ENCODE measurements at regions not wholly inside any gene's neighbourhood (a gene's known extent, or its start where the extent isn't known, plus 50 kb on each side); places are given as distances from the start of the nearest gene placed in this dataset.
"Not testable (repeated sequence)": the region's sequence is repeated elsewhere in the genome, so short reads cannot be mapped to it uniquely, and the experiment has no call there.

- Mint-ChIP-seq H3K9me3 (peaks cover 50% of the 10 kb centered on the region), H3K4me3 (no peak overlapping the region), H3K4me1 (ENCODE audit: low read depth) (no peaks in the 10 kb centered on the region), H3K27ac (no peak overlapping the region), H3K36me3 (ENCODE audit: low read depth) (peaks cover 5% of the 10 kb centered on the region), H3K27me3 (ENCODE audit: insufficient read depth) (no peaks in the 10 kb centered on the region; the same call in 1 of the 2 replicates)
- no peak for DNase-seq
- TF ChIP-seq CTCF (IDR thresholded peaks at IDR 0.05): no peak
Measured at GRCh38 chr7:145398758-145399157, 562.9 kb upstream of the TPK1 start.

GRCh38 chr7:145394126-145394525, 558.3 kb upstream of the TPK1 start:
- Mint-ChIP-seq H3K9me3 (peaks cover 52% of the 10 kb centered on the region), H3K4me1 (ENCODE audit: low read depth) (no peaks in the 10 kb centered on the region), H3K27me3 (ENCODE audit: insufficient read depth) (no peaks in the 10 kb centered on the region; the same call in 1 of the 2 replicates), H3K4me3 (no peak overlapping the region), H3K36me3 (ENCODE audit: low read depth) (no peaks in the 10 kb centered on the region), H3K27ac (no peak overlapping the region)
- TF ChIP-seq CTCF (IDR thresholded peaks at IDR 0.05): no peak
- no peak for DNase-seq

GRCh38 chr7:145382762-145383161, 546.9 kb upstream of the TPK1 start:
- Mint-ChIP-seq H3K4me1 (ENCODE audit: low read depth) (no peaks in the 10 kb centered on the region), H3K27ac (no peak overlapping the region), H3K36me3 (ENCODE audit: low read depth) (no peaks in the 10 kb centered on the region), H3K4me3 (no peak overlapping the region), H3K9me3 (peaks cover 48% of the 10 kb centered on the region), H3K27me3 (ENCODE audit: insufficient read depth) (no peaks in the 10 kb centered on the region)
- DNase-seq: no peak
- TF ChIP-seq CTCF (IDR thresholded peaks at IDR 0.05): no peak

- H3K4me3 Mint-ChIP-seq: no peak overlapping the region
- no peaks in the 10 kb centered on the region for H3K36me3 Mint-ChIP-seq (ENCODE audit: low read depth)
- no peaks in the 10 kb centered on the region for H3K4me1 Mint-ChIP-seq (ENCODE audit: low read depth)
- H3K9me3 Mint-ChIP-seq: peaks cover 42% of the 10 kb centered on the region
- H3K27me3 Mint-ChIP-seq (ENCODE audit: insufficient read depth): no peaks in the 10 kb centered on the region
- DNase-seq: no peak
- H3K27ac Mint-ChIP-seq: no peak overlapping the region
- no peak for TF ChIP-seq CTCF (IDR thresholded peaks at IDR 0.05)
Measured at GRCh38 chr7:145378197-145378596, 542.3 kb upstream of the TPK1 start.

- H3K4me3 Mint-ChIP-seq: no peak overlapping the region
- no peak for TF ChIP-seq CTCF (IDR thresholded peaks at IDR 0.05)
- peaks cover 44% of the 10 kb centered on the region for H3K9me3 Mint-ChIP-seq
- no peaks in the 10 kb centered on the region; the same call in 1 of the 2 replicates for H3K36me3 Mint-ChIP-seq (ENCODE audit: low read depth)
- H3K27me3 Mint-ChIP-seq (ENCODE audit: insufficient read depth): no peaks in the 10 kb centered on the region
- no peaks in the 10 kb centered on the region for H3K4me1 Mint-ChIP-seq (ENCODE audit: low read depth)
- DNase-seq: no peak
- no peak overlapping the region for H3K27ac Mint-ChIP-seq
Measured at GRCh38 chr7:145360511-145361100, 524.8 kb upstream of the TPK1 start.

- Mint-ChIP-seq H3K27me3 (ENCODE audit: insufficient read depth) (no peaks in the 10 kb centered on the region), H3K4me1 (ENCODE audit: low read depth) (no peaks in the 10 kb centered on the region), H3K4me3 (no peak overlapping the region), H3K27ac (no peak overlapping the region), H3K36me3 (ENCODE audit: low read depth) (no peaks in the 10 kb centered on the region), H3K9me3 (peaks cover 39% of the 10 kb centered on the region)
- no peak for DNase-seq
- TF ChIP-seq CTCF (IDR thresholded peaks at IDR 0.05): no peak
Measured at GRCh38 chr7:145350334-145350733, 514.5 kb upstream of the TPK1 start.

GRCh38 chr7:145349452-145349851, 513.6 kb upstream of the TPK1 start:
- not testable (repeated sequence) for H3K36me3 Mint-ChIP-seq (ENCODE audit: low read depth); H3K4me3 Mint-ChIP-seq; H3K27ac Mint-ChIP-seq; H3K4me1 Mint-ChIP-seq (ENCODE audit: low read depth); DNase-seq; H3K27me3 Mint-ChIP-seq (ENCODE audit: insufficient read depth)
- H3K9me3 Mint-ChIP-seq: peaks cover 39% of the 10 kb centered on the region

All from HFFc6 (cell line).